Ishikawa (cell line): ENCODE measurements at regions not wholly inside any gene's neighbourhood (a gene's known extent, or its start where the extent isn't known, plus 50 kb on each side); places are given as distances from the start of the nearest gene placed in this dataset.

Experiments
- CEBPB ChIP-seq: IDR thresholded peaks from 2 replicates; pipeline ENCODE4 v1.6.1; 2012
- CREB1 ChIP-seq: IDR thresholded peaks from 2 replicates; pipeline ENCODE4 v1.6.1; 2012; ENCODE audit warnings: low read depth
- EGR1 ChIP-seq: IDR thresholded peaks from 2 replicates; pipeline ENCODE4 v1.6.1; 2012
- EP300 ChIP-seq: IDR thresholded peaks from 2 replicates; pipeline ENCODE4 v1.6.1; 2012; ENCODE audit warnings: borderline replicate concordance
- FOXM1 ChIP-seq: IDR thresholded peaks from 2 replicates; pipeline ENCODE4 v1.6.1; 2012; ENCODE audit warnings: low read depth, borderline replicate concordance
- MAX ChIP-seq: IDR thresholded peaks from 2 replicates; pipeline ENCODE4 v1.6.1; 2012
- RAD21 ChIP-seq: IDR thresholded peaks from 2 replicates; pipeline ENCODE4 v1.6.1; 2012; ENCODE audit warnings: low read depth
- REST ChIP-seq: IDR thresholded peaks from 2 replicates; pipeline ENCODE4 v1.6.1; 2012; ENCODE audit warnings: low read depth, mild to moderate bottlenecking
- TAF1 ChIP-seq: IDR thresholded peaks from 2 replicates; pipeline ENCODE4 v1.6.1; 2012; ENCODE audit warnings: low read depth, mild to moderate bottlenecking
- TCF12 ChIP-seq: IDR thresholded peaks from 2 replicates; pipeline ENCODE4 v1.6.1; 2012; ENCODE audit warnings: low read depth
- TEAD4 ChIP-seq: IDR thresholded peaks from 2 replicates; pipeline ENCODE4 v1.6.1; 2012
- USF1 ChIP-seq: IDR thresholded peaks from 2 replicates; pipeline ENCODE4 v1.6.1; 2012
- YY1 ChIP-seq: IDR thresholded peaks from 2 replicates; pipeline ENCODE4 v1.6.1; 2012; ENCODE audit warnings: low read depth
- ZBTB7A ChIP-seq: IDR thresholded peaks from 2 replicates; pipeline ENCODE4 v1.6.1; 2012; ENCODE audit warnings: low read depth

GRCh38 chr6:12508553-12508952 is 208.0 kb upstream of the PHACTR1 start:
- TF ChIP-seq REST (no peak), TCF12 (no peak), EP300 (no peak), CREB1 (no peak), MAX (no peak), EGR1 (no peak), YY1 (no peak), USF1 (no peak), ZBTB7A (no peak), TEAD4 (no peak), CEBPB (no peak), RAD21 (no peak)

GRCh38 chr6:12509060-12509459 is 207.5 kb upstream of the PHACTR1 start:
- TF ChIP-seq TAF1, result no peak
- no peak for TF ChIP-seq FOXM1
- TF ChIP-seq CEBPB, result no peak
- no peak for TF ChIP-seq YY1

GRCh38 chr6:12516070-12516469 is 200.5 kb upstream of the PHACTR1 start:
- TF ChIP-seq CREB1, result no peak
- TF ChIP-seq FOXM1, result no peak
- no peak for TF ChIP-seq EP300
- TF ChIP-seq TAF1, result no peak
- TF ChIP-seq EGR1, result no peak
- TF ChIP-seq USF1, result no peak
- no peak for TF ChIP-seq TEAD4
- TF ChIP-seq YY1, result no peak
- no peak for TF ChIP-seq TCF12
- no peak for TF ChIP-seq CEBPB
- TF ChIP-seq ZBTB7A, result no peak
- TF ChIP-seq REST, result no peak
- no peak for TF ChIP-seq RAD21

GRCh38 chr6:12522347-12522746 is 194.2 kb upstream of the PHACTR1 start:
- no peak for TF ChIP-seq CREB1
- TF ChIP-seq EP300, result no peak
- TF ChIP-seq EGR1, result no peak
- TF ChIP-seq USF1, result no peak
- TF ChIP-seq FOXM1, result no peak
- no peak for TF ChIP-seq REST
- TF ChIP-seq TAF1, result no peak
- TF ChIP-seq TCF12, result no peak
- TF ChIP-seq CEBPB, result no peak
- no peak for TF ChIP-seq TEAD4
- TF ChIP-seq YY1, result no peak
- no peak for TF ChIP-seq RAD21

- TF ChIP-seq USF1, result no peak
Observed at GRCh38 chr6:12523726-12524125, 192.8 kb upstream of the PHACTR1 start.
